Stimulated activated CD4-positive, alpha-beta T cell treated with anti-CD3 and anti-CD28 coated beads, Interleukin-12 subunit alpha, Interleukin-12 subunit beta, amount 100 ng/mL, for 48 hours (primary cell): ENCODE measurements at regions not wholly inside any gene's neighbourhood (a gene's known extent, or its start where the extent isn't known, plus 50 kb on each side); places are given as distances from the start of the nearest gene placed in this dataset.
"Not testable (repeated sequence)": the region's sequence is repeated elsewhere in the genome, so short reads cannot be mapped to it uniquely, and the experiment has no call there.

Experiments used
- DNase-seq, 3 donors: peaks; one replicate each; pipeline ENCODE4 v3.0.0-alpha.2; 2020; ENCODE audit warnings: low read depth in 2 of 3, low spot score in 1 of 3

DNA sequence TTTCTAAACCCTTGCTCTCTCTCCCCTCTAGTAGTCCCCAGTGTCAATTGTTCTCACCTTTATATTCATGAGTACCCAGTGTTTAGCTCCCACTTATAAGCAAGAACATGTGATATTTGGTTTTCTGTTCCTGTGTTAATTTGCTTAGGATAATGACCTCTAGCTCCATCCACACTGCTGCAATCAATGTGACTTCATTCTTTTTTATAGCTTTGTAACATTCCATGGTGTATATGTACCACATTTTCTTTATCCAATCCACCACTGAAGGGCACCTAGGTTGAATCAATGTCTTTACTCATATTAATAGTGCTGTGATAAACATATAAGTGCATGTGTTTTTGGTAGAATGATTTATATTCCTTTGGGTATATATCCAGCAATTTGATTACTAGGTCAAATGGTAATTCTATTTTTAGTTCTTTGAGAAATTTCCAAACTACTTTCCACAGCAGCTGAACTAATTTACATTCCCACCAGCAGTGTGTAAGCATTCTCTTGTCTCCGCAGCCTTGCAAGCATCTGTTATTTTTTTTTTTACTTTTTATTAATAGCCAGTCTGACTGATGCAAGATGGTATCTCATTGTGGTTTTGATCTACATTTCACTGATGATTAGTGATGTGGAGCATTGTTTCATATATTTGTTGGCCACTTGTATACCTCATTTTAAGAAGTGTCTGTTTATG lies 277.8 kb downstream of the LTN1 start:
- no peak for DNase-seq

DNA sequence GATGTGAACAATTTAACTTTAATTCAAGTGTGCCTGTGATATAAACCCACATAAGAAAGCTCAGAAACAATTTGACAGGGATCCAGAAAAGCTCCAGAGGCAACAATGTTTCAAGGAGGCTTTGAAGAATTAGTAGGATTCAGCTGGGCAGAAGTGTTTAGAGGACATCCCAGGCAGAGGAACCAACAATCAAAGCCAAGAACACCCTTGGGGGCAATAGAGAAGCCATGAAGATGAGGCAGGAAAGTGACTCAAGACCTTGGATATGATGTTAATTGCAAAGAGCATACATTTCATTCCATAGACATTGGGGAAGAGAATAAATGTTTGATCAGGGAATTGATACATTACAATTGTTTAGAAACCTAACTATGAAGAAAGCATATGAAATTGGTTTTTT lies 280.3 kb downstream of the LTN1 start:
- DNase-seq: no peak

DNA sequence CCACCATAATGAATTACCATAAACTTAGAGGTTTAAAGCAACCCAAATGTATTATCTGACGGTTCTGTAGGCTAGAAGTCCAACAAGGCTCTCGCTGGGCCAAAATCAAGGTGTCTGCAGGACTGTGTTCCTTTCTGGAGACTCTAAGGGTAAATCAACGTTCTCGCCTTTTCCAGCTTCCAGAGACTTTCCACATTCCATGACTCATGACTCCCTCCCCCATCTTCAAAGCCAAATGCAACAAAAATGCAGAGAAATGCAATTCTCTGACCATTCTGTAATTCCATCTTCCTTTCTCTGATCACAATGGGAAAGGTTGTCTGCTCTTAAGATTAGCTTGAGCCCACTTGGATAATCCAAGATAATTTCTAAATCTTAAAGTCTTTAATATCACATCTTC lies 287.1 kb downstream of the LTN1 start:
- DNase-seq: no peak

DNA sequence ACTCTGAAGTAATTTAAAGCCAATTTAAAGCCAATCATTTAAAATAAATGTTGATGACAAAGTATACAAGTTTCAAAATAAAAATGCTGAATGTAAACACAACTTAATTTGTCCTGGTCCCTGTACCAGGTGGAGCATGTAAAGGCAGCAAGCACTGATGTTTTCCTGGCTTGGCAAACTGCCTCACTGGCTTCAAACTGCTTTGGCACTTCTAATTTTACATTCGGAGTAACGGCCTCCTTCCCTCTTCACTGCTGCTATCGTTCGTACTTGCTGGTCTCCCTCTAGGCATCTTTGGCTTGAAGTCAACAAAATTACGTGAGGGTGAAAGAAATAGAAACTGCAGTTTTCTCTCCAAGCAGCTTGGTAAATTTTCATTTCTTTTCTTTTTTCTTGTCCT lies 287.9 kb downstream of the LTN1 start:
- no peak for DNase-seq

DNA sequence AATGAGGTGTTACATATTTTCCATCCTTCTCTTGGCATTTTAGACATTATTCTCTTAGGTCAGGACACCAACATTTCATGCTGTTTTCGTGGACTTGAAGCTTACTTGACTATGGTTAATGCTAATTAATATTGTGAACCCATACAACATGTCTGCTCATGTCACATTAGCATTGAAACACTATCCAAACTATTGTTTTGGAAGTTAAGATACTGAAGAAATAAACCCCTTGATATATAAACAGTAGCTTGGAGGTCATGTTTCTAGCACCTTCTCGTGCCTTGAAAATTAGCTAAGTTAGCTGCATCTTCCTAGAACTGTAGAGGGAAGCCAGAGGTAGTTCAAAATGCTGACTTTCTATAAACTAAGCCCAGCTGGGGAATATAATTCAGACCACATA lies 288.8 kb downstream of the LTN1 start:
- no peak for DNase-seq

DNA sequence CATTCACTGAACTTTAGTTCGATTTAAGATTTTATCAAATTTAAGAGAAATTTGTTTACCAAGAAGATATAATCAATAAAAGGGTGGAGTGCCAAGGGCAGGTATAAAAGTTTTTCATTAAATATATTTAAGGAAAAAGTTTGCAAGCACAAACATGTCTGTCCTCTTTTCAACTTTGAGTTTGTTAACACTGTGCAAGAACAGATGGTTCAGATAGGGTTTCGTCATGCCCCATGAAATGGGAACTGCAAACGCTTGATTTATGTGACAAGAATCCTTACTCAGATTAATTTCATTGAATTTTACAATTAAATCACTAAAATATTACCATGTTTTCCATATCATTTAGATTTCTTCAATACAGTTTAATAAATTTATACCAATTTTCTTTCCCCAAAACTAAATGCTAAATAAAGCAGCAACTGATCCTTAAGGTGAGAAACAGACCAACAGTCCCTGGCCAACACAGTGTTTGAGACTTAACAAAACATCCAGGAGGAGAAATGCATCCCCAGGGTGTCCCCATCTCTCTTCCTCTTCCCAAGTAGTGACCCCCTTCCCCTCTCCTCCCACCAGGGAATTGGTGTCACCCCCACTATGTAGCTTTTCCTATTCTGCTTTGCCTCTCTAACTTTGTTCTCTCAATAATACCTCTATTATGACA lies 292.9 kb downstream of the LTN1 start:
- no peak for DNase-seq

DNA sequence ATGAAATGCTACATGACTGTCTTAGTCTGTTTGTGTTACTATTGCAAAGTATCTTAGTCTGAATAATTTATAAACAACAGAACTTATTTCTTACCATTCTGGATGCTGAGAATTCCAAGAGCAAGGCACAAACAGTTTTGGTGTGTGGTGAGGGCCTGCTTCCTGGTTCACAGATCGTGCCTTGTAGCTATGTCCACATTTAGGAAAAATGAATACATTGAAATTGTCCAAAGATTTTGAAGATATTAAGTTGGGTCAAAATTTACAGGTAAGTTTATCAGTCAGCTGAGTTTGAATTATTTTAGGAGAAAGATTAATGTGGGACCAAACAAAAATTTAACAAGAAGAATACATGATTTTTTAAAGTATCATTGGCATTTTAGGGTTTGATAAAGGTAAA lies 293.5 kb downstream of the LTN1 start:
- no peak for DNase-seq

DNA sequence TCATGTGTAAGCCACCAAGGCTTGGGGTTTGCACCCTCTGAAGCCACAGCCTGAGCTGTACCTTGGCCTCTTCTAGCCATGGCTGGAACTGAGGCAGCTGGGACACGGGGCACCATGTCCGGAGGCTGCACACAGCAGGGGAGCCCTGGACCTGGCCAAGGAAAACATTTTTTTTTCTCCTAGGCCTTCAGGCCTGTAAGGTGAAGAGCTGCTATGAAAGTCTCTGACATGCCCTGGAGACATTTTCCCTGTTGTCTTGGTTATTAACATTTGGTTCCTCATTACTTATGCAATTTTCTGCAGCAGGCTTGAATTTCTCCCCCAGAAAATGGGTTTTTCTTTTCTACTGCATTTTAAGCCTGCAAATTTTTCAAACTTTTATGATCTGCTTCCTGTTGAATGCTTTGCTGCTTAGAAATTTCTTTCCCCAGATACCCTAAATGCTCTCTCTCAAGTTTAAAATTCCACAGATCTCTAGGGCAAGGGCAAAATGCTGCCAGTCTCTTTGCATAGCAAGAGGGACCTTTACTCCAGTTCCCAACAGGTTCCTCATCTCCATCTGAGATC lies 295.8 kb downstream of the LTN1 start:
- no peak for DNase-seq

DNA sequence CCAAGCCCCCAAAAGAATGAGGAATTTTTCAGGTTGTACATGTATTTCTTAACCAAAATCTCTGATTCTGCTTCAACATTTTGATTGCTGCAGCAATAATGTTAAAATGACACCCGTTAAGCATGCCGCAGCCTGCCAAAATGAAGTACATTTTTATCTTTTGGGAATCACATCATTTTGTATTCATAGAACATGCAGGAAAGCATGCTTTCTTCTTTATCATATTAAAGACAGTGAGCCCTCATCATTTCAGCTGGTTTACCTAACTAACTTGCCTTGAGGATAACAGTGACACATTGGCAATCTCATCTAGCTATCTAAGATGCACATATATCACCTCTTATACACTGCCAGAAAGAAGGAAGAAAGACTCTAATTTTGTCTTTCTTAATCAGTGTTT lies 299.2 kb downstream of the LTN1 start:
- no peak for DNase-seq

DNA sequence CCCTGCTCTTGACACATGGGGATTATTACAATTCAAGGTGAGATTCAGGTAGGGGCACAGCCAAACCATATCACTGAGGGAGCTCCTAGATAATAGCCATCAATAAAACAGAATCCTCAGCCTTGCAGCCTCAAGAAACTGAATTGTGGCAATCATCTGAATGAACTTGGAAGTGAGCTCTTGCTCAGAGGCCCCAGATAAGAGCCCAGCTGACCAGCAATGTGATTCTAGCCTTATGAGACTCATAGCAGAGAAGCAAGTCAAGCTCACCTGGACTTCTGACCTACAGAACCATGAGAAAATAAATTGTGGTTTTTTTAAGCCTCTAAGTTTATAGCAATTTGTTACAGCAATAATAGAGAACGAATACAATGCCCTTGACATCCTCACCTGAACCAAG lies 302.5 kb downstream of the LTN1 start:
- no peak for DNase-seq

DNA sequence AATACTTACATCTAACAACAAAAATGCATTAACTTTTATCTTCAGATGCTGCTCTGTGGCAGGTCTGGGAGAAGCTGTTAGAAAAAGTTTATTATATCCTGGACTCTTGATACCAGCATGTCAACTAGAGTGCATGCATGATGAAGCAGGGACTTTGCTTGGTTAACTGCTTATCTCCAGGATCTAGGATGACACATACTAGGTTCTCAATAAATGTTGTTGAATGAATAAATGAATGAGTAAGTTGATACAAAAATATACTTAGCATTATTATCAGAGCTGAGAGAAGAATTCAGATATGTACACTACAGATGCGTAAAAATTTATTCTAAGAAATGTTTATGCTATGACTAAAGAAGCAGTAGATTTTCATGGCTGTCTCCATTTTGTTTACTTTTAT lies 304.3 kb downstream of the LTN1 start:
- DNase-seq: no peak

DNA sequence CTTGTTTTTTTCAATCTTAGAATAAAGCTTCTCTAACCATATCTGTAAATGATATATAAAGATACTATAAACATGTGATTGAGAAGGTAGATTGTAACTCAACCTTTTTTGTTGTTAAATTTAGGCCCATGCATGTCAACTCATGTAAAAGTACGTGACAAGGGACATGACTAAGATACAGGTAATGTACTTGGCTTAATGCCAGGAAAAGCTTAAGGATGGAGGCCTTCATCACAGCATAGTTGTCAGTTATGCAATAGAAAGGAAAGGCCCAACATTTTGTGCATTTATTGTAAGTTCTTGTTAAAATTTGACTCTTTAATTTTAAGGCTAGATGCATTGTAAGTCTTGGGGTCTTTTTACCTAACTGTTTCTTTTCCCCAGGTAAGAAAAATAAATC lies 305.1 kb downstream of the LTN1 start:
- no peak for DNase-seq

DNA sequence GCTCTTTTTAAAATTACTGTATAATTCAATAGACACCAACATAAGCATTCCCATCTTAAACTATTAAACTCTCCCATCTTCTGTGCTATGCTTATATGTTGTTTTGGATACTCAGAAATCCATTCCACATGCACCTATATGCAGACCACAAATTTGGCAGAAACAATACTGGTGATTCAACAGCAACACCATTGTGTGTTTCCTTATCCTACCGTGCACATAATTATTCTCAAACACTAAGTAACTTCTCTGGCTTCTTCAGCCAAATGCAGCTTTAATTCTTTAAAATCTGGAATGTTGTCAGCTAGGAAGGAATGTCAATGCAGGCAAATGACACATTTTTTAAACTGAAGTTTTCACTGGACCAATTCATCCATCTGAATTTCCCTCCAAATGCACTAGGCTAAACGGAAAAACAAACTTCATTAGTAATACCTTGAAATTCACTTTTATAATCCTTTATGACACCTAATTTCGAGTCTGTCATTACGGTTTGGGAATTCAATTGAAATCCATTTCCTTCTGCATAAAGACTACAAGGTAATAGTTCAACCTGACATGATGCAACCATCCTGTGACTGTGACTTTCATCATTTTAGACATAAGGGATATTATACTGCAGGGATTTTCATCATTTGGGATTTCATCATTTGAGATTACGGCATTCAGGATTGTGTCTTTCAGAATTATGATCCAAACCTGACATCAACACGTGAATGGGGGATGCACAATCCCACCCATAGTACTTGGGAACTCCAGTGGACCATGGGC lies 308.5 kb downstream of the LTN1 start:
- DNase-seq: no peak

DNA sequence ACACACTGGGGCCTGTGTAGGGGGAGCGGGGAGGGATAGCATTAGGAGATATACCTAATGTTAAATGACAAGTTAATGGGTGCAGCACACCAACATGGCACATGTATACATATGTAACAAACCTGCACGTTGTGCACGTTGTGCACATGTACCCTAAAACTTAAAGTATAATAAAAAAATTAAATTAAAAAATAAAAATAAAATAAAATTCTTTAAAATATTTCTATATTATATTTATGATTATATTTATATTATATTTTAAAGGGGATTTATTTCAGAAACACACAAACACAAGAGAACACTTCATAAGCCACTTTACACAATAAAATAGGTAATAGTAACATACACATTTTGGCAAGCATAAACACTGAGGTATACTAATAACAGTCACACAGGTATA lies 309.8 kb downstream of the LTN1 start:
- not testable (repeated sequence) for DNase-seq

DNA sequence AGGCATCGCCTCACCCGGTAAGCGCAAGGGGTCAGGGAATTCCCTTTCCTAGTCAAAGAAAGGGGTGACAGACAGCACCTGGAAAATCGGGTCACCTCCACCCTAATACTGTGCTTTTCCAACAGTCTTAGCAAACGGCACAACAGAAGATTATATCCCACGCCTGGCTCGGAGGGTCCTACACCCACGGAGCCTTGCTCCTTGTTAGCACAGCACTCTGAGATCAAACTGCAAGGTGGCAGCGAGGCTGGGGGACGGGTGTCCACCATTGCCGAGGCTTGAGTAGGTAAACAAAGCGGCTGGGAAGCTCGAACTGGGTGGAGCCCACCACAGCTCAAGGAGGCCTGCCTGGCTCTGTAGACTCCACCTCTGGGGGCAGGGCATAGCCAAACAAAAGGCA lies 315.6 kb downstream of the LTN1 start:
- DNase-seq: not testable (repeated sequence)

DNA sequence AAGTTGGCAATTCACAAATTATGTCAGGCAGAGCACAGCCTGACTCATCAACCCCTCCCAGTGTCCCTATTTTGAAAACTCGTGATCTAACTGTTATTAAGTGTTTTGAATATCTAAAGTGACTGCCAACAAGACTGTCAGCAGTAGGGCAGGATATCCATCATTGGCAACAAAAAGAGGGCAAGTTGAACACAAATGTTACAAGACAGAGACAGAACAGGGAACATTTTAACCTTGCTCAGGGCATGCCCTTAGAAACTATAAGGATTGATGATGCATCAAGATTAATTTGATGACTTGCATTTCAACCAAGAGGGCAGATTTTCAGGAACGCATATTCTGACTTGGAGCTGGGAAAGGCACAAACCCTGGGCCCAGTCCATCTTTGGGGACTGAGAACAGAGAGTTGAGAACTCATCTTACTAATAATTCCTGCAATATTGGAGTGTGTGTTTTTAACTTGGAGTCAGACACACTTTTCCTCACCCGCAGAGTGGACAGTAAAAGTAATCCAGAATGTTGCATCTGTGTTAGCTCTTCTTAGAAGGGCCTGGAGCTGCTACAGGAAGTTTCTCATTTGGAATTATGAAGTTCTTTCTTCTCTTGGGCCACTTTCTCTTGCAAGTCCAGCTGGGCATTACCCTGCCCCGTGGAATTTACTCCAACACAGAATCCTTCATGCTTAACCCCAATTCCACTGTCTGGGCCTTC lies 317.2 kb downstream of the LTN1 start:
- no peak for DNase-seq

DNA sequence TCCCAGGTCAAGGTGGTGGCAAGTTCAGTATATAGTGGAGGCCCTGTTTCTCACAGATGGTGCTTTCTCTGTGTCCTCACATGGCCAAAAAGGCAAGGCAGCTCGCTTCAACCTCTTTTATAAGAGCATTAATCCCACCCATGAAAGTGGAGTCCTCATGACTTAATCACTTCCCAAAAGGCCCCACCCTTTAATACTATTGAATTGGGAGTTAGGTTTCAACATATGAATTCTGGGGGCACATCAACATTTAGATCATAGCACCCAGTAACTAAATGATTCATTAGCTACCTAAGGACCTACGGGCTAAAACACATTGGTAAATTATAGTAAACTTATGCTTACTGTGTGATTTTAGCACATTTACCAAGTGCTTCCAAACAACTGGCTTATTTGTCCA lies 317.9 kb downstream of the LTN1 start:
- DNase-seq: no peak

DNA sequence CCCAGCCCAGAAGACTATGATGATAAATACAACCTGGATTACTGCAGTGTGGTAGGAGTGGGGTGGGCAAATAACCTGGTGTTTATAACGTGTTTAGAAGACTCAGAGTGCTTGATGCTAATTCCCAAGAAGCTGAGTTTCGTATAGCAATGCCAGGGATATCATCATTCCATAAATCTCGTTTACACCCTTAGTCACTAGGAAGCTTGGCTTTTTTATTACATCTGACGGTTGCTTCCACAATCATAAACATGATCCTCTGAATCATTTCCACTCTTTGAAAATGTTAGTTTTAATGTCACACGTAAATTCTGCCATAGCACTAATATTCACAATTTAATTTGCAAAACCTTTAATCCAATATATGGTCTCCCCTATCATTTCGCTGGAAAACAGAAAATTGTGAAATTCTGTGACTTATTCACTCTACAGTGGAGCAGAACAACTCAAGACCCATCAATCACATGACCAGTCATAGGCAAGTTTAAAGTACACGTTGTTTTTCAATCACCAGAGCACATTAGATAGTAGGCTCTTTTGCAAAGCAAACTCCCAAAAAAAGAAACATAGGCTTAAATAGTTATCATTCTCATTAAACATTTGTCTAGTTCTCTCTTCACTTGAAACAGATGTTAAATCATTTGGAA lies 321.0 kb downstream of the LTN1 start:
- DNase-seq: no peak

DNA sequence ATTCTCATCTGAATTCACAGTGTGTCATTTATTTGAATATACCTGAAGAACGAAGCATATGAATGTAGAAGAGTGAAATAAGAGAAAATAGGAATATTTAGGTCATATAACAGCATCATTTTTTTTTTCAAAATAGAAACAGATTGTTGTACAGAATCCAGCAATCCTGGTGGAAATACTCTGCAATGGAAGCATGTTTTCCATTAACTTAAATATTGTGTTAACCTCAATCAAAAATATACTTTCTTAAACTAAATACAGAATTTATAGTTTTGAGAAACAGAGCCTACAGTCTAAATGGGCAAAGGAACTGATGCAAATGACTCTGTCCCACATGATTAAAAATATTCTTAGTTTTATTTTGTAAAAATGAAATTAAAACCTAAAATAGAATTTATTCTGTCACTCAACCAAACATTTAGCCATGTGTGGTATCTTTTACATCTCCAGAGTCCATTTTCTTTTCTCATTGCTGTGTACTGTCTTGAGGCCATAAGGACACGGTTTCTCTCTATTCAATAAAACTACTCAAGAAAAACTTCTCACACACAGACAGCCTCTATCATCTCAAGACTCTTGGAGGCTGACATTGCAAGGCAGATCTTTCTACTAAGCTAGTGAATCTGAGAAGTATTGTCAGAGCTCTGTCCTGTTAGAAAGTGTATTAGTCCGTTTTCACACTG lies 322.6 kb downstream of the LTN1 start:
- DNase-seq: no peak

DNA sequence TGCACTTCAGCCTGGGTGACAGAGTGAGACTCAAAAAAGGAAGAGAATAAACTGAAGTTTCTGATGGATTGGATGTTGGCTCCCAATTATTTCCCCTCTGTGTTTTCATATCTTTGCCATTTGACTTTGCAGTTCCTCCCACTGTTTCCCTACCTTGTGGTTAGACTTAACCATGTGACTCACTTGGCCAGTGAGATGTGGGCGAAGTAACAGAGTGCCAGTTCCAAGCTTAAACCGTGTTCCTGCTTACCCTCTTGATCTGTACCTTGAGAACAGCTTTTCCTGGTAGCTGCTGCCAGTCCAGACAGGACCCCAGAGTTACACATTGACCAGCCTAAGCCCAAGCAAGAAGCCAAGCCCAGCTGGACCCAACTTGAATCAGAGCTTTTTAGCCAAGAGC lies 323.4 kb downstream of the LTN1 start:
- DNase-seq: no peak
